Activated T-cell treated with anti-CD3 and anti-CD28 coated beads, Interleukin-2, amount 50 U/mL, for 72 hours (primary cell): ENCODE measurements at regions not wholly inside any gene's neighbourhood (a gene's known extent, or its start where the extent isn't known, plus 50 kb on each side); places are given as distances from the start of the nearest gene placed in this dataset.

Experiments
- ATAC-seq, 2 donors: fragments of 150-1000 bp; cut with Tn5 transposase; replicated peaks in 1 of 2; 2 replicates each; pipeline ENCODE4 v1.10.0; 2021; ENCODE audit warnings: moderate library complexity in 2 of 2, mild to moderate bottlenecking in 1 of 2
- DNase-seq, 2 donors: peaks; one replicate each; pipeline ENCODE4 v3.0.0; 2021 to 2022; ENCODE audit warnings: mixed read lengths in 1 of 2
- H3K27ac Mint-ChIP-seq: one replicate; pipeline ENCODE4 v1.8.0; 2022; ENCODE audit warnings: mild to moderate bottlenecking, moderate library complexity, mixed read lengths
- H3K27me3 Mint-ChIP-seq: one replicate; pipeline ENCODE4 v1.8.0; 2022; ENCODE audit warnings: low read depth, mixed read lengths
- H3K36me3 Mint-ChIP-seq, 2 donors: one replicate each; pipeline ENCODE4 v1.8.0; 2022; ENCODE audit warnings: mixed read lengths in 2 of 2, mild to moderate bottlenecking in 1 of 2; ENCODE audit not compliant: insufficient read depth in 2 of 2
- H3K4me1 Mint-ChIP-seq: one replicate; pipeline ENCODE4 v1.8.0; 2022; ENCODE audit warnings: low read depth, mixed read lengths
- H3K4me3 Mint-ChIP-seq, 2 donors: one replicate each; pipeline ENCODE4 v1.8.0; 2022; ENCODE audit warnings: mild to moderate bottlenecking in 2 of 2, mixed read lengths in 2 of 2, moderate library complexity in 2 of 2
- H3K9me3 Mint-ChIP-seq, 2 donors: one replicate each; pipeline ENCODE4 v1.8.0; 2022; ENCODE audit warnings: mixed read lengths in 2 of 2

DNA sequence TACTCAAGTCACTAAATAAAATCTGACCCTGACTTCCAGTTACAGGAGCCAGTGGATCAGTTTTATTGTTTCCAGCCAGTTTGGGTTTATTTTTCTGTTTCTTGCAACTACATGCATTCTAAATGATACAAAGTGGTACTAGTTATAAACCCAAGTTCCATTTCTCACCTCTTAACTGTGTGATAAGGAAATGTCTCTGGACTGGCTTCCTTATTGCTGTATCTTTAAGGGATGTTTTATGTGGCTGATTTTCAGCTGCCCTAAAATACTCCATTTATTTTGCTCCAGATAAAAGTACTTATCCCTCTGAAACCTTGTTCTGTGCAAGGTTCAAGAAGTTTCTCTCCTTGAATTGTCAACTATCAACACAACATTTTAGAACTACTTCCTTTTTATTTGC lies 107.9 kb upstream of the DLX2 start:
- Mint-ChIP-seq H3K4me3 (no peak overlapping the region), H3K9me3 (no peaks in the 10 kb centered on the region), H3K27me3 (no peaks in the 10 kb centered on the region), H3K27ac (no peak overlapping the region), H3K4me1 (peaks cover 11% of the 10 kb centered on the region), H3K36me3 (no peaks in the 10 kb centered on the region)
- no peak for DNase-seq
- no peak for ATAC-seq

DNA sequence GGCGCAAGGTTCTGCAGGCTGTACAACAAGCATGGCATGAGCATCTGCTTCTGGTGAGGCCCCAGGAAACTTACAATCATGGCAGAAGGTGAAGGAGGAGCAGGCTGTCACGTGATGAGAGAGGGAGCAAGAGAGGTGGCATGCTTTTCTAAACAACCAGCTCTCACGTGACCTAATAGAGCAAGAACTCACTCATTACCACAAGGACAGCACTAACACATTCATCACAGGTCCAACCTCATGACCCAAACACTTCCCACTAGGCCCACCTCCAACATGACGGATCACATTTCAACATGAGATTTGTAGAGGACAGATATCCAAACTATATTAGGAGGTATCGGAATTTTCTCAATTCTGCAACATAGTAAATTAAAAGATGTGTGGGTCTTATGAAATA lies 108.8 kb upstream of the DLX2 start:
- peaks cover 11% of the 10 kb centered on the region for H3K4me1 Mint-ChIP-seq
- no peaks in the 10 kb centered on the region for H3K36me3 Mint-ChIP-seq
- no peak overlapping the region for H3K27ac Mint-ChIP-seq
- ATAC-seq: no peak
- H3K9me3 Mint-ChIP-seq: no peaks in the 10 kb centered on the region
- H3K4me3 Mint-ChIP-seq: no peak overlapping the region
- H3K27me3 Mint-ChIP-seq: no peaks in the 10 kb centered on the region
- DNase-seq: no peak

- DNase-seq (no peak), ATAC-seq (no peak)
- H3K27me3 Mint-ChIP-seq: no peaks in the 10 kb centered on the region
- H3K9me3 Mint-ChIP-seq: no peaks in the 10 kb centered on the region
- no peaks in the 10 kb centered on the region for H3K36me3 Mint-ChIP-seq
- H3K4me1 Mint-ChIP-seq: peaks cover 11% of the 10 kb centered on the region
- H3K4me3 Mint-ChIP-seq: no peak overlapping the region
- no peak overlapping the region for H3K27ac Mint-ChIP-seq
These were observed 110.6 kb upstream of the DLX2 start for GRCh38 chr2:172213116-172213860.

- no peak for DNase-seq
- Mint-ChIP-seq H3K27me3 (no peaks in the 10 kb centered on the region), H3K36me3 (no peaks in the 10 kb centered on the region), H3K9me3 (no peaks in the 10 kb centered on the region), H3K4me1 (peaks cover 11% of the 10 kb centered on the region), H3K4me3 (no peak overlapping the region), H3K27ac (no peak overlapping the region)
- no peak for ATAC-seq
These were observed 111.6 kb upstream of the DLX2 start for GRCh38 chr2:172214252-172214651.

GRCh38 chr2:172215172-172215935 lies 112.7 kb upstream of the DLX2 start:
- DNase-seq: no peak
- Mint-ChIP-seq H3K27me3 (no peaks in the 10 kb centered on the region), H3K27ac (no peak overlapping the region), H3K36me3 (no peaks in the 10 kb centered on the region), H3K4me1 (peaks cover 11% of the 10 kb centered on the region), H3K4me3 (no peak overlapping the region), H3K9me3 (no peaks in the 10 kb centered on the region)
- ATAC-seq: no peak

GRCh38 chr2:172215936-172216335 lies 113.2 kb upstream of the DLX2 start:
- H3K4me1 Mint-ChIP-seq: peaks cover 11% of the 10 kb centered on the region
- H3K27ac Mint-ChIP-seq: no peak overlapping the region
- DNase-seq (no peak), ATAC-seq (no peak)
- H3K4me3 Mint-ChIP-seq: no peak overlapping the region
- no peaks in the 10 kb centered on the region for H3K36me3 Mint-ChIP-seq
- no peaks in the 10 kb centered on the region for H3K27me3 Mint-ChIP-seq
- no peaks in the 10 kb centered on the region for H3K9me3 Mint-ChIP-seq

DNA sequence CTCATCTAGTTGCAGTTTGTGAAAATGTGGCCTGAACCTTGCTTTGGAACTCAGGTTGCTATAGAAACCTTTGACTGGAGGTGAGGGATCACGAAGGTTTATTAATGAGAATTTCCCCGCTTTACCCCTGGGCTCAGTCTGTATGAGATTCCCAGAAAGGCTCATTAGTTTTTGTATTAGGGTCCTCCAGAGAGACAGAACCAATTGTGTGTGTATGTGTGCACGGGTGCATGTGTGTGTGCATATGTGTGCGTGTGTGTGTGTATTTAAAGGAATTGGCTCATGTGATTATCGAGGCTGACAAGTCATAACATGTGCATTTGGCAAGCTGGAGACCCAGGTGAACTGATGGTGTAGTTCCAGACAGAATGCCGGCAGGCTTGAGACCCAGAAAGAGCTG lies 113.8 kb upstream of the DLX2 start:
- ATAC-seq (no peak), DNase-seq (no peak)
- H3K4me3 Mint-ChIP-seq: no peak overlapping the region
- no peaks in the 10 kb centered on the region for H3K36me3 Mint-ChIP-seq
- H3K9me3 Mint-ChIP-seq: no peaks in the 10 kb centered on the region
- H3K27ac Mint-ChIP-seq: no peak overlapping the region
- H3K27me3 Mint-ChIP-seq: no peaks in the 10 kb centered on the region
- H3K4me1 Mint-ChIP-seq: peaks cover 11% of the 10 kb centered on the region

- DNase-seq (no peak), ATAC-seq (no peak)
- H3K4me1 Mint-ChIP-seq: peaks cover 16% of the 10 kb centered on the region
- H3K27ac Mint-ChIP-seq: no peak overlapping the region
- no peaks in the 10 kb centered on the region for H3K27me3 Mint-ChIP-seq
- no peaks in the 10 kb centered on the region for H3K9me3 Mint-ChIP-seq
- H3K4me3 Mint-ChIP-seq: no peak overlapping the region
- H3K36me3 Mint-ChIP-seq: no peaks in the 10 kb centered on the region
These were observed 116.5 kb upstream of the DLX2 start for GRCh38 chr2:172219201-172219600.

DNA sequence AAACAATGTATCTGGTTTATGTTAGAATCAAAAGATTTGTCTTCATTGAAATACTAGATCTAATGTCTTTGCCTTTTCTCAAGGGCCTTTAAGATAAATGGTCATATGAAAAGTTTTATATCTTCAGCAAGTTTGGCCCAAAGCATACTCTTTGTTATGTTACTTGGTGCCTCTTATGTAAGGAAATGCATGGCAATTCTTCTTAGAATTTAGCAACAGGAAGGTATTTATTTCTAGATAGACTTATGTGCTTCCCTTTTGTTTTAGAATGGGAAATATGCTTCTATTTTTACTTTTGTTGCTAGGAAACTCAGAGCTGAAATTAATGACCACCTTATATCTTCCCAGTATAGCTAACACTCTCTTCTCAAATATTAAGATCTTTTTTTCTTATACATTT lies 117.4 kb upstream of the DLX2 start:
- Mint-ChIP-seq H3K4me1 (peaks cover 25% of the 10 kb centered on the region), H3K9me3 (no peaks in the 10 kb centered on the region), H3K27me3 (no peaks in the 10 kb centered on the region), H3K4me3 (no peak overlapping the region), H3K36me3 (peaks cover 0 to 1% of the 10 kb centered on the region in 2 donors), H3K27ac (no peak overlapping the region)
- ATAC-seq: no peak
- no peak for DNase-seq

- ATAC-seq (no peak), DNase-seq (no peak)
- H3K4me3 Mint-ChIP-seq: no peak overlapping the region
- H3K36me3 Mint-ChIP-seq: peaks cover 0 to 1% of the 10 kb centered on the region in 2 donors
- H3K27me3 Mint-ChIP-seq: no peaks in the 10 kb centered on the region
- no peak overlapping the region for H3K27ac Mint-ChIP-seq
- H3K4me1 Mint-ChIP-seq: peaks cover 29% of the 10 kb centered on the region
- no peaks in the 10 kb centered on the region for H3K9me3 Mint-ChIP-seq
These were observed 120.9 kb upstream of the DLX2 start for GRCh38 chr2:172223601-172224054.

- H3K4me1 Mint-ChIP-seq: peaks cover 29% of the 10 kb centered on the region
- H3K27me3 Mint-ChIP-seq: no peaks in the 10 kb centered on the region
- no peak for DNase-seq
- H3K36me3 Mint-ChIP-seq: peaks cover 0 to 1% of the 10 kb centered on the region in 2 donors
- H3K27ac Mint-ChIP-seq: no peak overlapping the region
- H3K9me3 Mint-ChIP-seq: no peaks in the 10 kb centered on the region
- ATAC-seq: no peak
- H3K4me3 Mint-ChIP-seq: no peak overlapping the region
These were observed 123.1 kb upstream of the DLX2 start for GRCh38 chr2:172225786-172226185.

GRCh38 chr2:172226244-172227061 lies 123.8 kb upstream of the DLX2 start:
- peaks cover 0 to 1% of the 10 kb centered on the region in 2 donors for H3K36me3 Mint-ChIP-seq
- H3K4me1 Mint-ChIP-seq: peaks cover 30% of the 10 kb centered on the region
- no peaks in the 10 kb centered on the region for H3K27me3 Mint-ChIP-seq
- no peak overlapping the region for H3K4me3 Mint-ChIP-seq
- peak in 1 of 2 donors; percentile 46 for ATAC-seq
- no peaks in the 10 kb centered on the region for H3K9me3 Mint-ChIP-seq
- DNase-seq: peak; percentile 14 to 17
- H3K27ac Mint-ChIP-seq: no peak overlapping the region

- DNase-seq: no peak
- Mint-ChIP-seq H3K27ac (no peak overlapping the region), H3K27me3 (no peaks in the 10 kb centered on the region), H3K4me1 (peaks cover 35% of the 10 kb centered on the region), H3K4me3 (no peak overlapping the region), H3K9me3 (no peaks in the 10 kb centered on the region), H3K36me3 (peaks cover 0 to 1% of the 10 kb centered on the region in 2 donors)
- no peak for ATAC-seq
These were observed 125.0 kb upstream of the DLX2 start for GRCh38 chr2:172227719-172228118.
